ENCODE measurements at regions not wholly inside any gene's neighbourhood (a gene's known extent, or its start where the extent isn't known, plus 50 kb on each side); places are given as distances from the start of the nearest gene placed in this dataset.

DNA sequence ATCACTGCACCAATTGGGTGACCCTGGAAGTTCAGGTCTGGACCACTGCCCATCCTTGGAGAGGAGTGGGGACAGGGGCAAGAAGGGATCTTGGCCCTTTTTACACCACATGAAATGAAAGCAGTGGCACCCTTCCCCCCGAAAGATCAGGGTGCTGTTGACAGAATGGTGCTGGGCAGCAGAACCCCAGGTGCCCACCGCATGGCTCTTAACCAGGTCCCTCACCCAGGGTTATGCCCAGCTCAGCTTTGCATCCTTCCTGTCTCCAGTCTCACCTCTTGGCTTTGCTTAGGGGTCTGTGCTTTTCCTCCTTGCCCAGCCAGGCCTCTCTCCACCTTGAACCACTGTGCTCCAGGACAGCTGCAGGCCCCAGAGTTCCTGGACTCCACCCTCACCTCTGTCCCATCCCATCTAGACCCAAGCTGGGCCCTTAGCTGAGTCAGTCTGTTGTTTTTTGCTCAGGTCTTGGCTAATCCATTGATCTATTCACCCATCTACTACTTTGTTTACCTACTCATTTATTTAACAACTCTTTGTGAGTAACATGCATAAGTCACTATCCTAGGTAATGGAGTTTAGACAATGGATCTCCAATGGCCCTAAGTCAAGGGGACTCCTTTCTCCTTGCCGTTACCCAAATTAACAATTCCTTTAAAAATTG is 77.1 kb upstream of the PRR23E start:
- intact Hi-C loops (cut with micrococcal nuclease) (no loop called here), dilution Hi-C loops (cut with MboI; ENCODE audit: extremely low pct_ligation_motif_present, low sequenced_read_pairs) (no loop called here)
- ChIA-PET CTCF (no interaction called here), POLR2A (no interaction called here)
- H3K9me1 ChIP-seq (replicated peaks; ENCODE audit: control insufficient read depth, extremely low read depth, insufficient read depth, low read length), result no peaks in the 10 kb centered on the region
- H3K36me3 ChIP-seq (ENCODE audit: control insufficient read depth in 2 of 2, extremely low read depth in 1 of 2, insufficient read depth in 2 of 2, low read length in 2 of 2), result no peaks in the 10 kb centered on the region
- H3K4me1 ChIP-seq (ENCODE audit: control insufficient read depth, extremely low read depth, insufficient read depth, low read length), result no peaks in the 10 kb centered on the region
- no peak overlapping the region for H2AFZ ChIP-seq (ENCODE audit: low read depth, low read length)
- H4K20me1 ChIP-seq (replicated peaks; ENCODE audit: control insufficient read depth, extremely low read depth, insufficient read depth, low read length), result no peaks in the 10 kb centered on the region
- peaks cover 3% of the 10 kb centered on the region for H3K9me3 ChIP-seq (replicated peaks; ENCODE audit: control insufficient read depth, insufficient read depth, low read length)
- no peak overlapping the region for H3K9ac ChIP-seq (replicated peaks; ENCODE audit: extremely low read depth, insufficient read depth, low read length)
- no peaks in the 10 kb centered on the region for H3K79me2 ChIP-seq (ENCODE audit: control insufficient read depth, insufficient read depth, low read length)
- no peak overlapping the region for H3K27ac ChIP-seq (ENCODE audit: insufficient read depth, low read depth, low read length)
- FAIRE-seq (no peak), DNase-seq (ENCODE audit: low read depth, low spot score) (no peak)
- H3K27me3 ChIP-seq (ENCODE audit: control insufficient read depth in 2 of 2, insufficient read depth in 2 of 2, low read length in 2 of 2), result peaks cover 0 to 3% of the 10 kb centered on the region in 2 experiments
- H3K4me2 ChIP-seq (ENCODE audit: insufficient read depth, low read length), result no peak overlapping the region
- no peak overlapping the region for H3K4me3 ChIP-seq (replicated peaks in 1 of 3; ENCODE audit: insufficient read depth in 1 of 3, low read depth in 1 of 3, low read length in 3 of 3)
- TF ChIP-seq EZH2 (IDR thresholded peaks at IDR 0.05; ENCODE audit: borderline replicate concordance, low read depth, low read length, severe bottlenecking), result no peak
- TF ChIP-seq, protein P1, sequence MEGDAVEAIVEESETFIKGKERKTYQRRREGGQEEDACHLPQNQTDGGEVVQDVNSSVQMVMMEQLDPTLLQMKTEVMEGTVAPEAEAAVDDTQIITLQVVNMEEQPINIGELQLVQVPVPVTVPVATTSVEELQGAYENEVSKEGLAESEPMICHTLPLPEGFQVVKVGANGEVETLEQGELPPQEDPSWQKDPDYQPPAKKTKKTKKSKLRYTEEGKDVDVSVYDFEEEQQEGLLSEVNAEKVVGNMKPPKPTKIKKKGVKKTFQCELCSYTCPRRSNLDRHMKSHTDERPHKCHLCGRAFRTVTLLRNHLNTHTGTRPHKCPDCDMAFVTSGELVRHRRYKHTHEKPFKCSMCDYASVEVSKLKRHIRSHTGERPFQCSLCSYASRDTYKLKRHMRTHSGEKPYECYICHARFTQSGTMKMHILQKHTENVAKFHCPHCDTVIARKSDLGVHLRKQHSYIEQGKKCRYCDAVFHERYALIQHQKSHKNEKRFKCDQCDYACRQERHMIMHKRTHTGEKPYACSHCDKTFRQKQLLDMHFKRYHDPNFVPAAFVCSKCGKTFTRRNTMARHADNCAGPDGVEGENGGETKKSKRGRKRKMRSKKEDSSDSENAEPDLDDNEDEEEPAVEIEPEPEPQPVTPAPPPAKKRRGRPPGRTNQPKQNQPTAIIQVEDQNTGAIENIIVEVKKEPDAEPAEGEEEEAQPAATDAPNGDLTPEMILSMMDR (IDR thresholded peaks at IDR 0.05; ENCODE audit: extremely low read depth in 1 of 2, insufficient read depth in 1 of 2, low read depth in 1 of 2, low read length in 2 of 2), result no peak
- no peak for TF ChIP-seq JUN (IDR thresholded peaks at IDR 0.05; ENCODE audit: borderline replicate concordance, insufficient read depth, insufficient read length, low read depth)
- TF ChIP-seq POLR2A (IDR thresholded peaks at IDR 0.05; ENCODE audit: low read depth, low read length), result no peak
- TF ChIP-seq POLR2AphosphoS5 (IDR thresholded peaks at IDR 0.05; ENCODE audit: insufficient read depth, low read depth, low read length), result no peak
- no peak for TF ChIP-seq GATA2 (IDR thresholded peaks at IDR 0.05; ENCODE audit: insufficient read depth, insufficient read length, low read depth, low read length)
- no peak for TF ChIP-seq MYC (IDR thresholded peaks at IDR 0.05; ENCODE audit: low read depth, low read length)
- TF ChIP-seq, protein P2, sequence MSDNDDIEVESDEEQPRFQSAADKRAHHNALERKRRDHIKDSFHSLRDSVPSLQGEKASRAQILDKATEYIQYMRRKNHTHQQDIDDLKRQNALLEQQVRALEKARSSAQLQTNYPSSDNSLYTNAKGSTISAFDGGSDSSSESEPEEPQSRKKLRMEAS (IDR thresholded peaks at IDR 0.05; ENCODE audit: insufficient read depth, insufficient read length), result no peak
- no peak for TF ChIP-seq FOS (IDR thresholded peaks at IDR 0.05; ENCODE audit: borderline replicate concordance, insufficient read depth, low read length)
- BruUV-seq (replicated peaks), result no TSS peak
